ENCODE measurements at regions not wholly inside any gene's neighbourhood (a gene's known extent, or its start where the extent isn't known, plus 50 kb on each side); places are given as distances from the start of the nearest gene placed in this dataset.
A peak's percentile ranks its signal among the peaks of the same experiment; 100 is the strongest.

- no peak overlapping the region for H3K4me3 ChIP-seq (ENCODE audit: low read depth, low read length)
These were observed 61.7 kb upstream of the PSD2 start for GRCh38 chr5:139733698-139734538.

- no peak overlapping the region for H3K4me3 ChIP-seq (ENCODE audit: low read depth, low read length)
These were observed 61.1 kb upstream of the PSD2 start for GRCh38 chr5:139734539-139734916.

GRCh38 chr5:139738193-139739149 is 57.1 kb upstream of the PSD2 start:
- H3K4me3 ChIP-seq (ENCODE audit: low read depth, low read length), result no peak overlapping the region

GRCh38 chr5:139739150-139739974 is 56.2 kb upstream of the PSD2 start:
- H3K4me3 ChIP-seq (ENCODE audit: low read depth, low read length), result no peak overlapping the region

GRCh38 chr5:139740138-139740991 is 55.2 kb upstream of the PSD2 start:
- H3K4me3 ChIP-seq (ENCODE audit: low read depth, low read length), result no peak overlapping the region

- H3K4me3 ChIP-seq (ENCODE audit: low read depth, low read length), result no peak overlapping the region
These were observed 54.5 kb upstream of the PSD2 start for GRCh38 chr5:139740992-139741672.

GRCh38 chr5:139741823-139742172 is 53.8 kb upstream of the PSD2 start:
- no peak overlapping the region for H3K4me3 ChIP-seq (ENCODE audit: low read depth, low read length)

GRCh38 chr5:139742173-139742903 is 53.3 kb upstream of the PSD2 start:
- no peak overlapping the region for H3K4me3 ChIP-seq (ENCODE audit: low read depth, low read length)

- H3K4me3 ChIP-seq (ENCODE audit: low read depth, low read length), result no peak overlapping the region
These were observed 52.4 kb upstream of the PSD2 start for GRCh38 chr5:139743001-139743771.

GRCh38 chr5:139743804-139744203 is 51.8 kb upstream of the PSD2 start:
- no peak overlapping the region for H3K4me3 ChIP-seq (ENCODE audit: low read depth, low read length)

- no peak overlapping the region for H3K4me3 ChIP-seq (ENCODE audit: low read depth, low read length)
These were observed 51.0 kb upstream of the PSD2 start for GRCh38 chr5:139744471-139745131.

GRCh38 chr5:139745132-139745799 is 50.3 kb upstream of the PSD2 start:
- H3K4me3 ChIP-seq (ENCODE audit: low read depth, low read length), result no peak overlapping the region

GRCh38 chr5:139745800-139746690 is 49.6 kb upstream of the PSD2 start:
- H3K4me3 ChIP-seq (ENCODE audit: low read depth, low read length), result peak overlapping the region; percentile 13

All from iPS-11a (cell line).